Lung (tissue), 11 donors: ENCODE measurements at regions not wholly inside any gene's neighbourhood (a gene's known extent, or its start where the extent isn't known, plus 50 kb on each side); places are given as distances from the start of the nearest gene placed in this dataset.

Experiments
- ATAC-seq: fragments of 200-7000 bp; cut with Tn5 transposase; one replicate; pipeline ENCODE4 v1.9.1; 2020; ENCODE audit warnings: moderate number of reproducible peaks; ENCODE audit not compliant: insufficient read depth, low FRiP score
- DNase-seq, 3 donors: peaks; one replicate each; pipeline ENCODE4 v3.0.0-alpha.2; 2013 to 2017
- H3K27ac ChIP-seq, 2 donors: one replicate each; pipeline ENCODE4 v1.5.1; 2013; ENCODE audit warnings: mild to moderate bottlenecking in 2 of 2, moderate library complexity in 2 of 2, control low read depth in 1 of 2, inconsistent platforms in 1 of 2, low read depth in 1 of 2, low read length in 1 of 2
- H3K27me3 ChIP-seq, 3 donors: one replicate each; pipeline ENCODE4 v1.5.1; 2013; ENCODE audit warnings: low read length in 2 of 3; ENCODE audit not compliant: control insufficient read depth in 3 of 3, insufficient read depth in 3 of 3
- H3K36me3 ChIP-seq, 4 donors: one replicate each; pipeline ENCODE4 v1.5.1; 2013; ENCODE audit warnings: low read length in 4 of 4, mild to moderate bottlenecking in 1 of 4, moderate library complexity in 1 of 4; ENCODE audit not compliant: control insufficient read depth in 4 of 4, insufficient read depth in 4 of 4
- H3K4me1 ChIP-seq, 5 donors: one replicate each; pipeline ENCODE4 v1.5.1; 2013; ENCODE audit warnings: low read length in 5 of 5, mild to moderate bottlenecking in 2 of 5, moderate library complexity in 1 of 5; ENCODE audit not compliant: control insufficient read depth in 5 of 5, insufficient read depth in 5 of 5
- H3K4me3 ChIP-seq: one replicate; pipeline ENCODE4 v1.5.1; 2013; ENCODE audit warnings: mild to moderate bottlenecking, control low read depth, moderate library complexity
- H3K9ac ChIP-seq, 2 donors: one replicate each; pipeline ENCODE4 v1.5.1; 2013; ENCODE audit warnings: low read length in 2 of 2, control low read depth in 1 of 2; ENCODE audit not compliant: insufficient read depth in 1 of 2
- H3K9me3 ChIP-seq, 4 donors: one replicate each; pipeline ENCODE4 v1.5.1; 2013; ENCODE audit warnings: low read length in 3 of 4, mild to moderate bottlenecking in 1 of 4, moderate library complexity in 1 of 4; ENCODE audit not compliant: control insufficient read depth in 4 of 4, insufficient read depth in 3 of 4
- CTCF ChIP-seq: IDR thresholded peaks from 2 replicates; pipeline ENCODE4 v1.5.1; 2012; ENCODE audit warnings: mild to moderate bottlenecking; ENCODE audit errors: control extremely low read depth, extremely low read depth
- WGBS, 2 donors: extraction: QIAGEN DNeasy Blood & Tissue Kit; methylation state at CpG; one replicate each; pipeline ENCODE4 v1.1.7; 2013; 5-methylcytosine and 5-hydroxymethylcytosine counted together
- donor health status: control.
- donor health status: control.
- donor health status: Bipolar disorder and iron deficiency.
- donor health status: healthy.
- donor health status: DM: yes; HTN: yes; CAD: no.

GRCh38 chr9:135224921-135225541, 137.6 kb downstream of the OLFM1 start:
- Histone ChIP-seq H3K36me3 (no peaks in the 10 kb centered on the region), H3K27ac (no peak overlapping the region), H3K9ac (no peak overlapping the region), H3K27me3 (peaks cover 0 to 2% (median 0%) of the 10 kb centered on the region in 3 donors), H3K9me3 (peaks cover 0 to 6% (median 1%) of the 10 kb centered on the region in 4 donors), H3K4me1 (peaks cover 0 to 4% (median 0%) of the 10 kb centered on the region in 5 donors), H3K4me3 (no peak overlapping the region)
- ATAC-seq: no peak
- no peak for DNase-seq
- 66 to 82% methylated on average over 23 of the region's 23 CpGs for WGBS, 2 donors
- TF ChIP-seq CTCF: no peak

- H3K4me1 ChIP-seq: peaks cover 0 to 8% (median 0%) of the 10 kb centered on the region in 5 donors
- peaks cover 0 to 3% (median 0%) of the 10 kb centered on the region in 3 donors for H3K27me3 ChIP-seq
- DNase-seq: no peak
- TF ChIP-seq CTCF: no peak
- H3K9ac ChIP-seq: no peak overlapping the region
- H3K36me3 ChIP-seq: no peaks in the 10 kb centered on the region
- ATAC-seq: no peak
- no peak overlapping the region for H3K27ac ChIP-seq
- peaks cover 0 to 6% (median 1%) of the 10 kb centered on the region in 4 donors for H3K9me3 ChIP-seq
- WGBS, 2 donors: 93 to 96% methylated on average over 11 of the region's 11 CpGs
- no peak overlapping the region for H3K4me3 ChIP-seq
Measured at GRCh38 chr9:135225619-135226228, 138.3 kb downstream of the OLFM1 start.

- no peak overlapping the region for H3K4me3 ChIP-seq
- H3K27ac ChIP-seq: no peak overlapping the region
- DNase-seq: no peak
- peaks cover 0 to 6% (median 1%) of the 10 kb centered on the region in 4 donors for H3K9me3 ChIP-seq
- no peak for ATAC-seq
- H3K4me1 ChIP-seq: peaks cover 0 to 13% (median 0%) of the 10 kb centered on the region in 5 donors
- no peak overlapping the region for H3K9ac ChIP-seq
- 91 to 96% methylated on average over 5 of the region's 5 CpGs for WGBS, 2 donors
- TF ChIP-seq CTCF: no peak
- peaks cover 0 to 5% (median 0%) of the 10 kb centered on the region in 3 donors for H3K27me3 ChIP-seq
- no peaks in the 10 kb centered on the region for H3K36me3 ChIP-seq
Measured at GRCh38 chr9:135226369-135227050, 139.0 kb downstream of the OLFM1 start.
